Keratinocyte (primary cell): ENCODE measurements at regions not wholly inside any gene's neighbourhood (a gene's known extent, or its start where the extent isn't known, plus 50 kb on each side); places are given as distances from the start of the nearest gene placed in this dataset.

Source experiments
- DNase-seq: peaks from one replicate; pipeline ENCODE4 v3.0.0-alpha.2; 2011; ENCODE audit warnings: low read depth, missing footprints, low spot score
- FAIRE-seq: peaks from 2 replicates; lab custom pipeline; 2011; peaks lifted over from hg19 to GRCh38; lab: Jason Lieb, UNC
- H2AFZ ChIP-seq: 2 replicates; pipeline ENCODE4 v1.6.0; 2012; ENCODE audit warnings: low read length, control low read depth, inconsistent platforms; ENCODE audit not compliant: control insufficient read depth
- H3K27ac ChIP-seq: 2 replicates; pipeline ENCODE4 v1.5.1; 2011; ENCODE audit warnings: low read length; ENCODE audit not compliant: control insufficient read depth, insufficient read depth
- H3K27me3 ChIP-seq: 3 replicates; pipeline ENCODE4 v1.6.0; 2011; ENCODE audit warnings: low read length; ENCODE audit not compliant: control insufficient read depth, insufficient read depth; ENCODE audit errors: extremely low read depth
- H3K36me3 ChIP-seq, 2 experiments: 2 replicates in 1 of 2; 3 replicates in 1 of 2; pipeline ENCODE4 v1.5.1; 2011; ENCODE audit warnings: low read length in 2 of 2, mild to moderate bottlenecking in 1 of 2; ENCODE audit not compliant: control insufficient read depth in 2 of 2, insufficient read depth in 2 of 2; ENCODE audit errors: extremely low read depth in 1 of 2
- H3K4me1 ChIP-seq: 3 replicates; pipeline ENCODE4 v1.5.1; 2011; ENCODE audit warnings: low read length; ENCODE audit not compliant: control insufficient read depth, insufficient read depth; ENCODE audit errors: extremely low read depth
- H3K4me2 ChIP-seq: 3 replicates; pipeline ENCODE4 v1.6.0; 2011; ENCODE audit warnings: low read depth, low read length; ENCODE audit not compliant: control insufficient read depth, insufficient read depth; ENCODE audit errors: extremely low read depth
- H3K4me3 ChIP-seq, 3 experiments: fragments of 200-600 bp in 1 of 3; sonication (generic) in 1 of 3; 2 replicates in 2 of 3; 3 replicates in 1 of 3; pipeline ENCODE4 v1.5.1; 2011 to 2016; ENCODE audit warnings: low read length in 3 of 3, mild to moderate bottlenecking in 3 of 3, control low read depth in 2 of 3, inconsistent platforms in 1 of 3, low read depth in 1 of 3, mixed read lengths in 1 of 3, mixed run types in 1 of 3, moderate library complexity in 1 of 3; ENCODE audit not compliant: control insufficient read depth in 2 of 3, insufficient read depth in 2 of 3; ENCODE audit errors: extremely low read depth in 1 of 3
- H3K79me2 ChIP-seq: 2 replicates; pipeline ENCODE4 v1.6.0; 2012; ENCODE audit warnings: low read length; ENCODE audit not compliant: control insufficient read depth, insufficient read depth
- H3K9ac ChIP-seq: 3 replicates; pipeline ENCODE4 v1.6.0; 2011; ENCODE audit warnings: low read length; ENCODE audit not compliant: control insufficient read depth, insufficient read depth; ENCODE audit errors: extremely low read depth
- H3K9me1 ChIP-seq: 3 replicates; pipeline ENCODE4 v1.6.0; 2011; ENCODE audit warnings: low read length; ENCODE audit not compliant: control insufficient read depth, insufficient read depth; ENCODE audit errors: extremely low read depth
- H3K9me3 ChIP-seq: 2 replicates; pipeline ENCODE4 v1.5.1; 2012; ENCODE audit warnings: low read depth, low read length; ENCODE audit not compliant: control insufficient read depth
- H4K20me1 ChIP-seq: 3 replicates; pipeline ENCODE4 v1.6.0; 2011; ENCODE audit warnings: low read length; ENCODE audit not compliant: control insufficient read depth, insufficient read depth; ENCODE audit errors: extremely low read depth
- EZH2 ChIP-seq: IDR thresholded peaks from one replicate; pipeline ENCODE4 v1.6.1; 2012; ENCODE audit warnings: inconsistent platforms, mild to moderate bottlenecking, low read length, moderate library complexity
- dilution Hi-C: fragments of 300-500 bp; cut with MboI; formaldehyde crosslinking; loops from one replicate; pipeline ENCODE4 v1.7.0; 2020; ENCODE audit warnings: low sequenced_read_pairs; ENCODE audit not compliant: extremely low pct_ligation_motif_present
- TF ChIP-seq, protein P1 (sequence below), 3 experiments: IDR thresholded peaks in 1 of 3; conservative IDR thresholded peaks in 1 of 3; optimal IDR thresholded peaks in 1 of 3; 2 replicates in 2 of 3; 3 replicates in 1 of 3; pipeline versions ENCODE3 to v1.5.1; 2011; ENCODE audit warnings: low read length in 3 of 3, mild to moderate bottlenecking in 3 of 3, moderate library complexity in 2 of 3, control low read depth in 1 of 3, inconsistent platforms in 1 of 3; ENCODE audit not compliant: insufficient read depth in 2 of 3; ENCODE audit errors: extremely low read depth in 1 of 3

DNA sequence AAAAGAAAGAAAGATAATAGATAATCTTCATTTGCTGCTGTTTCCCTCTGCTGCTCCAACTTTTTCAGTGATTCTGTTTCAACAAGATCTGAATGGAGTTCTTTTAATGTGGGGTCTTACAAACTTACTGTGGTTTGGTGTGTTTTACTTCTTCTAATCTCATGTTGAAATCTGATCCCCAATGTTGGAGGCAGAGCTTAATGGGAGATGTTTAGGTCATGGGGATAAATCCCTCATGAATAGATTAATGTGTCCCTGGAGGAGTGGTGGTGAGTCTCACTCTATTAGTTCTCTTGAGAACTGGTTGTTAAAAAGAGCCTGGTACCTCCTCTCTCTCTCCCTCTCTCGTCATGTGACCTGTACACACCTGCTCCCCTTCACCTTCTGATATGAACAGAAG, 442.4 kb downstream of the EPHA4 start:
- no peak for FAIRE-seq
- no peak overlapping the region for H3K9ac ChIP-seq

DNA sequence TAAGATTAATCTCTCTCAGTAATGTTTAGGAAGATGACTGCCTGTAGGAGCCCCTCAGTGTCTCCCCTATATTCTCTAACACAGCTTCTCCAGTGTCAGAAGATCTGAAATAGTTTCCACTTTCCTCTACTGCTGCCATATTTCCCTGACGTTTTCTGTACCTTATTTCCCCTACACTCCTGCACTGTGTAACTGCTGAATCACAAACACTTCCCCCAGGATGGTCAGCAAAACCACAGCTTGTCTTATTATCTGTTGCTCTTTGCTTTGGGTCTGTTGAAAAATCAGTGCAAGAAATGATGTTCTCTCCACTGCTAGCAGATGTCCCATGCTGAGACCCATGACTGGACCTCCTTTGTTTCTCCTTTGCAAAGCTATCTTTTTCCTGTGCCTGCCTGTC, 441.7 kb downstream of the EPHA4 start:
- peaks cover 2% of the 10 kb centered on the region for H3K9me3 ChIP-seq
- dilution Hi-C loops: no loop called here
- no peak overlapping the region for H3K4me3 ChIP-seq
- no peak for TF ChIP-seq EZH2
- TF ChIP-seq, protein P1, sequence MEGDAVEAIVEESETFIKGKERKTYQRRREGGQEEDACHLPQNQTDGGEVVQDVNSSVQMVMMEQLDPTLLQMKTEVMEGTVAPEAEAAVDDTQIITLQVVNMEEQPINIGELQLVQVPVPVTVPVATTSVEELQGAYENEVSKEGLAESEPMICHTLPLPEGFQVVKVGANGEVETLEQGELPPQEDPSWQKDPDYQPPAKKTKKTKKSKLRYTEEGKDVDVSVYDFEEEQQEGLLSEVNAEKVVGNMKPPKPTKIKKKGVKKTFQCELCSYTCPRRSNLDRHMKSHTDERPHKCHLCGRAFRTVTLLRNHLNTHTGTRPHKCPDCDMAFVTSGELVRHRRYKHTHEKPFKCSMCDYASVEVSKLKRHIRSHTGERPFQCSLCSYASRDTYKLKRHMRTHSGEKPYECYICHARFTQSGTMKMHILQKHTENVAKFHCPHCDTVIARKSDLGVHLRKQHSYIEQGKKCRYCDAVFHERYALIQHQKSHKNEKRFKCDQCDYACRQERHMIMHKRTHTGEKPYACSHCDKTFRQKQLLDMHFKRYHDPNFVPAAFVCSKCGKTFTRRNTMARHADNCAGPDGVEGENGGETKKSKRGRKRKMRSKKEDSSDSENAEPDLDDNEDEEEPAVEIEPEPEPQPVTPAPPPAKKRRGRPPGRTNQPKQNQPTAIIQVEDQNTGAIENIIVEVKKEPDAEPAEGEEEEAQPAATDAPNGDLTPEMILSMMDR (optimal IDR thresholded peaks at IDR 0.05 in 1 of 3, IDR thresholded peaks at IDR 0.05 in 1 of 3, conservative IDR thresholded peaks at IDR 0.05 in 1 of 3; ENCODE audit: extremely low read depth in 1 of 3, insufficient read depth in 2 of 3, low read length in 3 of 3): no peak
- H3K79me2 ChIP-seq: no peaks in the 10 kb centered on the region
- H3K4me1 ChIP-seq: peaks cover 6% of the 10 kb centered on the region
- no peak overlapping the region for H3K27ac ChIP-seq
- no peak overlapping the region for H2AFZ ChIP-seq
- H4K20me1 ChIP-seq: no peaks in the 10 kb centered on the region
- DNase-seq (no peak), FAIRE-seq (no peak)
- no peaks in the 10 kb centered on the region for H3K36me3 ChIP-seq
- H3K9me1 ChIP-seq: no peaks in the 10 kb centered on the region
- H3K27me3 ChIP-seq: no peaks in the 10 kb centered on the region
- H3K9ac ChIP-seq: no peak overlapping the region
- H3K4me2 ChIP-seq: no peak overlapping the region

More for the DNA sequence above, 442.4 kb downstream of the EPHA4 start:
- Histone ChIP-seq H3K9me1 (no peaks in the 10 kb centered on the region), H3K4me3 (no peak overlapping the region), H3K4me2 (no peak overlapping the region), H4K20me1 (no peaks in the 10 kb centered on the region), H3K36me3 (no peaks in the 10 kb centered on the region), H3K79me2 (no peaks in the 10 kb centered on the region), H2AFZ (no peak overlapping the region), H3K9me3 (peaks cover 2% of the 10 kb centered on the region), H3K27me3 (no peaks in the 10 kb centered on the region), H3K27ac (no peak overlapping the region), H3K4me1 (peaks cover 13% of the 10 kb centered on the region)
- no peak for DNase-seq
- no peak for TF ChIP-seq EZH2
- TF ChIP-seq, protein P1 (optimal IDR thresholded peaks at IDR 0.05 in 1 of 3, IDR thresholded peaks at IDR 0.05 in 1 of 3, conservative IDR thresholded peaks at IDR 0.05 in 1 of 3; ENCODE audit: extremely low read depth in 1 of 3, insufficient read depth in 2 of 3, low read length in 3 of 3): no peak
- dilution Hi-C loops: no loop called here
